NB4 (cell line): ENCODE measurements at regions not wholly inside any gene's neighbourhood (a gene's known extent, or its start where the extent isn't known, plus 50 kb on each side); places are given as distances from the start of the nearest gene placed in this dataset.

Experiments
- CTCF ChIP-seq: IDR thresholded peaks from one replicate; pipeline ENCODE4 v1.5.1; 2012; ENCODE audit warnings: low read depth, low read length
- MAX ChIP-seq: IDR thresholded peaks from 2 replicates; pipeline ENCODE4 v1.6.1; 2011; ENCODE audit warnings: low read depth, low read length
- MYC ChIP-seq: IDR thresholded peaks from 2 replicates; pipeline ENCODE4 v1.6.1; 2011; ENCODE audit warnings: low read depth, low read length
- POLR2A ChIP-seq: IDR thresholded peaks from 2 replicates; pipeline ENCODE4 v1.6.1; 2011; ENCODE audit warnings: mild to moderate bottlenecking; ENCODE audit not compliant: insufficient read length; ENCODE audit errors: extremely low read depth

GRCh38 chr18:54700580-54700979 lies 109.5 kb downstream of the DYNAP start:
- TF ChIP-seq MYC, result no peak
- TF ChIP-seq CTCF, result no peak
- TF ChIP-seq MAX, result no peak
- no peak for TF ChIP-seq POLR2A
